Esophagus muscularis mucosa (tissue), 4 donors: ENCODE measurements at regions not wholly inside any gene's neighbourhood (a gene's known extent, or its start where the extent isn't known, plus 50 kb on each side); places are given as distances from the start of the nearest gene placed in this dataset.

ENCODE experiments used
- EP300 ChIP-seq: sonication (generic); formaldehyde crosslinking; IDR thresholded peaks from one replicate; pipeline ENCODE4 v1.6.1; 2017; ENCODE audit warnings: antibody characterized with exemption
- POLR2AphosphoS5 ChIP-seq, 2 donors: sonication (generic); formaldehyde crosslinking; IDR thresholded peaks; one replicate each; pipeline ENCODE4 v1.6.1; 2017; ENCODE audit warnings: antibody characterized with exemption in 2 of 2
- TF ChIP-seq, protein P1 (sequence below), 3 experiments: fragments of 200-600 bp in 2 of 3; fragments of 450-650 bp in 1 of 3; sonication (generic) in 2 of 3; IDR thresholded peaks; one replicate each; pipeline ENCODE4 v1.5.1; 2017 to 2019; ENCODE audit warnings: antibody characterized with exemption in 3 of 3, mild to moderate bottlenecking in 2 of 3, moderate library complexity in 1 of 3

DNA sequence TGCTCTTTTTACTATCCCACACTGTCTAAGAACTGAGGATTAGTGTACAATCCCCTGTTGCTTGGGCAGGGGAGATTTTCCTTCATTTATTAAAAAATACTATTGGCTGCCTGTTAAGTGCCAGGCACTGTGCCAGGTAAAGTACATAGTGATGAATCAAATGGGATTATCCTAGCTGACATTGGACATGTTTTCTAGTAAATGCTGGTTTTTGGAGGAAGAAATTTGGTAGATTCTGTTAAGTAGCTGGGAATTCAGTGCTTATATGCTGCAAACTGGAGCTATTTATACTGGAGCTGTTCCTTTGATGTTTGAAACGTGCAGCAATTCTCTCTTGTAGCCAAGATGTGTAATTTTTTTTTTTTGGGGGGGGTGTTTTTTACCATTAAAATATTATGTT lies 299.6 kb downstream of the EMP1 start:
- TF ChIP-seq EP300 (no peak), POLR2AphosphoS5 (IDR thresholded peaks at IDR 0.05) (no peak)
- TF ChIP-seq, protein P1, sequence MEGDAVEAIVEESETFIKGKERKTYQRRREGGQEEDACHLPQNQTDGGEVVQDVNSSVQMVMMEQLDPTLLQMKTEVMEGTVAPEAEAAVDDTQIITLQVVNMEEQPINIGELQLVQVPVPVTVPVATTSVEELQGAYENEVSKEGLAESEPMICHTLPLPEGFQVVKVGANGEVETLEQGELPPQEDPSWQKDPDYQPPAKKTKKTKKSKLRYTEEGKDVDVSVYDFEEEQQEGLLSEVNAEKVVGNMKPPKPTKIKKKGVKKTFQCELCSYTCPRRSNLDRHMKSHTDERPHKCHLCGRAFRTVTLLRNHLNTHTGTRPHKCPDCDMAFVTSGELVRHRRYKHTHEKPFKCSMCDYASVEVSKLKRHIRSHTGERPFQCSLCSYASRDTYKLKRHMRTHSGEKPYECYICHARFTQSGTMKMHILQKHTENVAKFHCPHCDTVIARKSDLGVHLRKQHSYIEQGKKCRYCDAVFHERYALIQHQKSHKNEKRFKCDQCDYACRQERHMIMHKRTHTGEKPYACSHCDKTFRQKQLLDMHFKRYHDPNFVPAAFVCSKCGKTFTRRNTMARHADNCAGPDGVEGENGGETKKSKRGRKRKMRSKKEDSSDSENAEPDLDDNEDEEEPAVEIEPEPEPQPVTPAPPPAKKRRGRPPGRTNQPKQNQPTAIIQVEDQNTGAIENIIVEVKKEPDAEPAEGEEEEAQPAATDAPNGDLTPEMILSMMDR (IDR thresholded peaks at IDR 0.05): no peak
